H9 (cell line): ENCODE measurements at regions not wholly inside any gene's neighbourhood (a gene's known extent, or its start where the extent isn't known, plus 50 kb on each side); places are given as distances from the start of the nearest gene placed in this dataset.
"Not testable (repeated sequence)": the region's sequence is repeated elsewhere in the genome, so short reads cannot be mapped to it uniquely, and the experiment has no call there.

ENCODE experiments used
- DNase-seq: peaks from one replicate; pipeline ENCODE4 v3.0.0-alpha.2; 2017
- H2AFZ ChIP-seq: one replicate; pipeline ENCODE4 v1.6.1; 2013; ENCODE audit warnings: mild to moderate bottlenecking, low read length, control low read depth, moderate library complexity
- H2AK5ac ChIP-seq: 2 replicates; pipeline ENCODE4 v1.6.1; 2013; ENCODE audit warnings: low read length, control low read depth, mixed read lengths; ENCODE audit not compliant: insufficient read length
- H2BK120ac ChIP-seq: one replicate; pipeline ENCODE4 v1.6.1; 2013; ENCODE audit warnings: low read depth, mild to moderate bottlenecking, low read length, control low read depth, inconsistent platforms; ENCODE audit not compliant: poor library complexity, severe bottlenecking
- H2BK12ac ChIP-seq: 2 replicates; pipeline ENCODE4 v1.6.1; 2013; ENCODE audit warnings: low read length, control low read depth, mixed read lengths, low read depth; ENCODE audit not compliant: insufficient read length
- H2BK15ac ChIP-seq: 2 replicates; pipeline ENCODE4 v1.6.1; 2013; ENCODE audit warnings: low read depth, low read length, control low read depth
- H2BK20ac ChIP-seq: one replicate; pipeline ENCODE4 v1.6.1; 2013; ENCODE audit warnings: low read depth, mild to moderate bottlenecking, low read length, control low read depth, inconsistent platforms; ENCODE audit not compliant: poor library complexity, severe bottlenecking
- H2BK5ac ChIP-seq: 2 replicates; pipeline ENCODE4 v1.6.1; 2013; ENCODE audit warnings: low read length, control low read depth, mixed read lengths; ENCODE audit not compliant: insufficient read length
- H3K14ac ChIP-seq: 2 replicates; pipeline ENCODE4 v1.6.1; 2013; ENCODE audit warnings: low read length, control low read depth; ENCODE audit not compliant: insufficient read depth
- H3K18ac ChIP-seq: 2 replicates; pipeline ENCODE4 v1.6.1; 2013; ENCODE audit warnings: low read depth, mild to moderate bottlenecking, mixed read lengths, low read length, control low read depth; ENCODE audit not compliant: insufficient read length
- H3K23ac ChIP-seq: 2 replicates; pipeline ENCODE4 v1.6.1; 2013; ENCODE audit warnings: low read length, control low read depth, mixed read lengths, low read depth; ENCODE audit not compliant: insufficient read length
- H3K23me2 ChIP-seq: 2 replicates; pipeline ENCODE4 v1.6.1; 2013; ENCODE audit warnings: low read depth, mild to moderate bottlenecking, mixed read lengths, low read length, control low read depth; ENCODE audit not compliant: insufficient read length, poor library complexity, severe bottlenecking
- H3K27ac ChIP-seq: 2 replicates; pipeline ENCODE4 v1.5.1; 2013; ENCODE audit warnings: low read length, control low read depth, mixed read lengths, low read depth; ENCODE audit not compliant: insufficient read length
- H3K27me3 ChIP-seq: 2 replicates; pipeline ENCODE4 v1.6.1; 2013; ENCODE audit warnings: low read length, control low read depth, inconsistent platforms; ENCODE audit not compliant: insufficient read depth
- H3K4ac ChIP-seq: 2 replicates; pipeline ENCODE4 v1.6.1; 2013; ENCODE audit warnings: low read depth, mild to moderate bottlenecking, control low read depth, inconsistent platforms, low read length, moderate library complexity
- H3K4me1 ChIP-seq: 2 replicates; pipeline ENCODE4 v1.6.1; 2013; ENCODE audit warnings: low read length, control low read depth, inconsistent platforms; ENCODE audit not compliant: insufficient read depth
- H3K4me2 ChIP-seq: 2 replicates; pipeline ENCODE4 v1.6.1; 2013; ENCODE audit warnings: low read length, control low read depth, mixed read lengths; ENCODE audit not compliant: insufficient read length, insufficient read depth
- H3K56ac ChIP-seq: 2 replicates; pipeline ENCODE4 v1.6.1; 2013; ENCODE audit warnings: low read depth, mild to moderate bottlenecking, mixed read lengths, low read length, control low read depth; ENCODE audit not compliant: insufficient read length
- H3K79me1 ChIP-seq: 2 replicates; pipeline ENCODE4 v1.6.1; 2013; ENCODE audit warnings: low read depth, mild to moderate bottlenecking, moderate library complexity, low read length, control low read depth, inconsistent platforms; ENCODE audit not compliant: insufficient read depth, poor library complexity, severe bottlenecking
- H3K79me2 ChIP-seq: 2 replicates; pipeline ENCODE4 v1.6.1; 2013; ENCODE audit warnings: low read length, control low read depth, inconsistent platforms; ENCODE audit not compliant: insufficient read depth
- H3K9ac ChIP-seq: 2 replicates; pipeline ENCODE4 v1.6.1; 2013; ENCODE audit warnings: low read length, control low read depth, mixed read lengths; ENCODE audit not compliant: insufficient read length; ENCODE audit errors: extremely low read depth
- H3K9me3 ChIP-seq: one replicate; pipeline ENCODE4 v1.6.1; 2013; ENCODE audit warnings: low read depth, low read length, inconsistent platforms; ENCODE audit not compliant: control insufficient read depth
- H3T11ph ChIP-seq: one replicate; pipeline ENCODE4 v1.6.1; 2013; ENCODE audit warnings: mild to moderate bottlenecking, low read length, control low read depth, inconsistent platforms
- H4K20me1 ChIP-seq: one replicate; pipeline ENCODE4 v1.6.1; 2013; ENCODE audit not compliant: control insufficient read depth, insufficient read length, insufficient read depth
- H4K5ac ChIP-seq: 2 replicates; pipeline ENCODE4 v1.6.1; 2013; ENCODE audit warnings: low read depth, mild to moderate bottlenecking, mixed read lengths, low read length, control low read depth; ENCODE audit not compliant: insufficient read length
- H4K8ac ChIP-seq: replicated peaks from 2 replicates; pipeline ENCODE4 v1.6.1; 2013; ENCODE audit warnings: low read length, control low read depth, mixed read lengths, low read depth; ENCODE audit not compliant: insufficient read length
- H4K91ac ChIP-seq: 2 replicates; pipeline ENCODE4 v1.6.1; 2013; ENCODE audit warnings: low read depth, mild to moderate bottlenecking, moderate library complexity, mixed read lengths, low read length, control low read depth; ENCODE audit not compliant: insufficient read length
- H3K27ac Mint-ChIP-seq, 3 experiments: 2 replicates in 2 of 3; 3 replicates in 1 of 3; pipeline ENCODE4 v1.8.0; 2020 to 2021; ENCODE audit warnings: mixed read lengths in 3 of 3, mild to moderate bottlenecking in 1 of 3, moderate library complexity in 1 of 3
- H3K27me3 Mint-ChIP-seq: 2 replicates; pipeline ENCODE4 v1.8.0; 2021; ENCODE audit warnings: low read depth, mild to moderate bottlenecking, moderate library complexity, mixed read lengths
- H3K36me3 Mint-ChIP-seq, 3 experiments: 2 replicates in 2 of 3; 3 replicates in 1 of 3; pipeline ENCODE4 v1.8.0; 2020 to 2021; ENCODE audit warnings: low read depth in 3 of 3, mixed read lengths in 3 of 3; ENCODE audit not compliant: insufficient read depth in 1 of 3
- H3K4me1 Mint-ChIP-seq, 2 experiments: 2 replicates each; pipeline ENCODE4 v1.8.0; 2020; ENCODE audit warnings: mixed read lengths in 2 of 2
- H3K4me3 Mint-ChIP-seq, 2 experiments: 2 replicates in 1 of 2; 3 replicates in 1 of 2; pipeline ENCODE4 v1.8.0; 2020 to 2021; ENCODE audit warnings: mild to moderate bottlenecking in 2 of 2, mixed read lengths in 2 of 2, moderate library complexity in 1 of 2
- H3K9me3 Mint-ChIP-seq, 2 experiments: 2 replicates in 1 of 2; 3 replicates in 1 of 2; pipeline ENCODE4 v1.8.0; 2020; ENCODE audit warnings: mild to moderate bottlenecking in 2 of 2, mixed read lengths in 2 of 2, moderate library complexity in 1 of 2
- WGBS: extraction: QIAGEN DNeasy Blood & Tissue Kit; methylation state at CpG from one replicate; pipeline ENCODE4 v1.1.7; 2013; ENCODE audit warnings: missing lambda C conversion rate, low lambda C conversion rate, mixed read lengths; ENCODE audit not compliant: insufficient read length; ENCODE audit errors: extremely low coverage; 5-methylcytosine and 5-hydroxymethylcytosine counted together
- TF ChIP-seq, protein P1 (sequence below): fragments of 200-600 bp; sonication (generic); conservative IDR thresholded peaks from 3 replicates; pipeline ENCODE4 v1.8.0; 2021; ENCODE audit warnings: antibody characterized with exemption, mild to moderate bottlenecking

GRCh38 chr2:3105814-3106569 lies 271.6 kb downstream of the EIPR1 start:
- no peak overlapping the region for H4K8ac ChIP-seq
- H3K79me1 ChIP-seq = no peaks in the 10 kb centered on the region
- Mint-ChIP-seq H3K4me3 (no peak overlapping the region; a peak in 1 of 5 replicates), H3K4me1 (peaks cover 31 to 32% of the 10 kb centered on the region in 2 experiments), H3K27me3 (peaks cover 20% of the 10 kb centered on the region), H3K9me3 (peaks cover 8 to 9% of the 10 kb centered on the region in 2 experiments), H3K36me3 (peaks cover 0 to 2% (median 0%) of the 10 kb centered on the region in 3 experiments; a peak in 2 of 7 replicates), H3K27ac (peak overlapping the region in 2 of 3 experiments; percentile 65 to 79; a peak in 3 of 7 replicates)
- no peak overlapping the region for H3K14ac ChIP-seq
- DNase-seq = peak; percentile 44
- H3K9ac ChIP-seq = no peak overlapping the region
- no CpG with 5 or more reads among the region's 17 CpGs for WGBS
- H3K79me2 ChIP-seq = no peaks in the 10 kb centered on the region
- no peaks in the 10 kb centered on the region for H3K9me3 ChIP-seq
- no peaks in the 10 kb centered on the region for H3K23me2 ChIP-seq
- no peak overlapping the region for H4K5ac ChIP-seq
- H4K91ac ChIP-seq = no peak overlapping the region
- H3K27ac ChIP-seq = no peak overlapping the region
- H2AFZ ChIP-seq = no peak overlapping the region
- TF ChIP-seq, protein P1, sequence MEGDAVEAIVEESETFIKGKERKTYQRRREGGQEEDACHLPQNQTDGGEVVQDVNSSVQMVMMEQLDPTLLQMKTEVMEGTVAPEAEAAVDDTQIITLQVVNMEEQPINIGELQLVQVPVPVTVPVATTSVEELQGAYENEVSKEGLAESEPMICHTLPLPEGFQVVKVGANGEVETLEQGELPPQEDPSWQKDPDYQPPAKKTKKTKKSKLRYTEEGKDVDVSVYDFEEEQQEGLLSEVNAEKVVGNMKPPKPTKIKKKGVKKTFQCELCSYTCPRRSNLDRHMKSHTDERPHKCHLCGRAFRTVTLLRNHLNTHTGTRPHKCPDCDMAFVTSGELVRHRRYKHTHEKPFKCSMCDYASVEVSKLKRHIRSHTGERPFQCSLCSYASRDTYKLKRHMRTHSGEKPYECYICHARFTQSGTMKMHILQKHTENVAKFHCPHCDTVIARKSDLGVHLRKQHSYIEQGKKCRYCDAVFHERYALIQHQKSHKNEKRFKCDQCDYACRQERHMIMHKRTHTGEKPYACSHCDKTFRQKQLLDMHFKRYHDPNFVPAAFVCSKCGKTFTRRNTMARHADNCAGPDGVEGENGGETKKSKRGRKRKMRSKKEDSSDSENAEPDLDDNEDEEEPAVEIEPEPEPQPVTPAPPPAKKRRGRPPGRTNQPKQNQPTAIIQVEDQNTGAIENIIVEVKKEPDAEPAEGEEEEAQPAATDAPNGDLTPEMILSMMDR = no peak
- peaks cover 3% of the 10 kb centered on the region; the same call in 1 of the 2 replicates for H3K4me1 ChIP-seq
- no peaks in the 10 kb centered on the region for H4K20me1 ChIP-seq
- H2BK20ac ChIP-seq = no peak overlapping the region
- H2BK5ac ChIP-seq = no peak overlapping the region
- H3T11ph ChIP-seq = no peak overlapping the region
- no peak overlapping the region for H3K4ac ChIP-seq
- no peak overlapping the region for H3K18ac ChIP-seq
- H3K4me2 ChIP-seq = no peak overlapping the region
- no peak overlapping the region for H3K23ac ChIP-seq
- no peak overlapping the region for H3K56ac ChIP-seq
- H2BK15ac ChIP-seq = no peak overlapping the region
- no peaks in the 10 kb centered on the region for H3K27me3 ChIP-seq
- no peak overlapping the region for H2BK12ac ChIP-seq
- no peak overlapping the region for H2AK5ac ChIP-seq
- no peak overlapping the region for H2BK120ac ChIP-seq

GRCh38 chr2:3104958-3105813 lies 272.4 kb downstream of the EIPR1 start:
- not testable (repeated sequence) for H3K9me3 Mint-ChIP-seq, H2BK12ac ChIP-seq, H3K4me3 Mint-ChIP-seq, H3K4ac ChIP-seq, H3K4me1 ChIP-seq, H2BK120ac ChIP-seq, H3K14ac ChIP-seq, H3K23ac ChIP-seq, H3K79me1 ChIP-seq, H4K91ac ChIP-seq, H3K9me3 ChIP-seq, H3K23me2 ChIP-seq, H2BK5ac ChIP-seq, H2AK5ac ChIP-seq, H2AFZ ChIP-seq, H3K4me2 ChIP-seq, H3K27me3 ChIP-seq, H2BK20ac ChIP-seq, DNase-seq, H3K56ac ChIP-seq, H3K9ac ChIP-seq, H4K20me1 ChIP-seq, H2BK15ac ChIP-seq, H3K18ac ChIP-seq, H4K8ac ChIP-seq, H3K27ac ChIP-seq, H3K36me3 Mint-ChIP-seq, H3K79me2 ChIP-seq, H4K5ac ChIP-seq
- Mint-ChIP-seq H3K4me1 (peaks cover 31 to 32% of the 10 kb centered on the region in 2 experiments), H3K27me3 (peaks cover 20% of the 10 kb centered on the region), H3K27ac (peak overlapping the region in 2 of 3 experiments; percentile 76 to 79; a peak in 4 of 7 replicates)
- H3T11ph ChIP-seq = peak overlapping the region; percentile 23
- no CpG with 5 or more reads among the region's 14 CpGs for WGBS
